T-helper 1 cell treated with Interleukin-12 subunit alpha and Interleukin-12 subunit beta and Interleukin-4 antibody, amounts not matched to agents 30 ng/mL and 1 ng/mL, for 36 hours (primary cell): ENCODE measurements at regions not wholly inside any gene's neighbourhood (a gene's known extent, or its start where the extent isn't known, plus 50 kb on each side); places are given as distances from the start of the nearest gene placed in this dataset.
"Not testable (repeated sequence)": the region's sequence is repeated elsewhere in the genome, so short reads cannot be mapped to it uniquely, and the experiment has no call there.

ENCODE experiments used
- intact Hi-C: fragments of 100-400 bp; cut with micrococcal nuclease; formaldehyde crosslinking; loops from one replicate; pipeline ENCODE4 v1.15.1; 2024

DNA sequence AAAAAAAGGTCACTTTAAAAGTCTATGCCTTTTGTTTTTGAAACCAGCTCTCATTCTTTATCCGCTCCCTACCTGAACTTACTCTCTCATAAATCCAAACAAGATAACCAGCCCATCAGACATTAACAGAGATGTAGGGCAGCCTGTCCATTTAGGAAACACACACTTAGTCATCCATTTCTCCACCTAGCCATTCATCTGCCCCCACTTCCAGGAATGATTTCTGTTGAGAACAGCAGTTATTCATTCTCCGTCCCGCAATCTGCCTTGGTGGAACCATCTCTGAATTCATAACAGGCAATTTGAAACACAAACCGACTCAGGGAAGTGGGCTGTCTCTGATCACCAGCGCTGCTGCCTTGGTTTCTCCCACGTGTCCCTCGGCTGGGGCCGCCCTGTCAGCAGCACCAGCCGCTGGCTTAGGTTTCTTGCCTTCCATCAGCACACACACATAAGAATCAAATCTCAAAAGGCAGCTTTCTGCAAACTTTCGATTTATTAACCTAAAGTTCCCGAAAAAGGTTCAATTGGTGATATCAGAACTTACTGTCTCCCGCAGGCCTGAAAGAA, 528.2 kb upstream of the NRP1 start:
- intact Hi-C loops: no loop called here

DNA sequence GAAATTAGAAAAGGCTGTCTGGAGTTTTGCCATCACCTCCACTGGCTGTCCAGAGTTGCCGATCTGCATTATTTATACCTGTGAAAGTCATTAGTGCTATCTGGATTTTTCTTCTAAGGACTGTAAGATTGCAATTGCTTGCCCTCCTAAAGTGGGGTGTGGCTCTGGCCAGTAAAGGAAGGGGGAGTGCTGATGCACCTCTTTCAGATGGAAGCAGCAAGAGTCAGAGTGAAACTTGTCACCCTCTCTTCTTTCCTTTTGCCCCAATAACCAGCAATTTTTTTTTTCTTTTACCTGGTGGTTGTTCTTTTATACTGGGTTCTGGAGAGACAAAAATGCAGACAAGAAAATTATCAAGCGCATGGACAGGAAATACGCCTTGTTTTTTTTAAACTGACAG, 527.4 kb upstream of the NRP1 start:
- intact Hi-C loops: no loop called here

DNA sequence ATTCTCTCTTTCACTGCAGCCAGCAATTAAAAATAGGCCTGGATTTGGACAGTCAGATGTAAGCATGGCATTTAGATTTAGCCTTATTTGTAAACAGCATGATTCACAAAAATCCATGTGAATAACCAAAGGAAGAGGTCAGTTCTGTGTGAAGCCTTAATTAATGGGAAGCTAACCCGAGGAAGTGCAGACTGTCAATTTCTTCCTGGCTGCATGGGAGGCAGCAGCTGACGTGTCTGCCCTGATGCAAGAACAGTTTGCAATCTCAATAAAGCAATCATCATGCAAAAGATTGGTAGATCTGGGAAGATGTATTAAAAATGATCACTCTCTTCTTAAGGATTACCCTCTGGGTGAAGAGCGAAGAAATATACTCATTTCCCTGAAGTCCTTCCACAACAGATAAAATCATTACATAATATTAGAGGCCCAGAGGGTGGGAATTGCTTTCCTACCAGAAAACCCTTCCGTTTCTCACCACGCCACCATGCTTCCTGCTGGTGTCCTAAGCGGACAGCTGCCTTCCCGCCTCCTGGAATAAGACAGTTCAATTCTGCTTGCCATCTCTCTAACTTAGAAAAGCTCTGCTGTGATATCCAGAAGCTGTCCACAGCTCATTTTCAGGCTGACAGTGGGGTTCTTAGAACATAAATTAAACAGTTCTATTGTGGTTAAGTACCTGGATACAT, 526.7 kb upstream of the NRP1 start:
- intact Hi-C loops: no loop called here

DNA sequence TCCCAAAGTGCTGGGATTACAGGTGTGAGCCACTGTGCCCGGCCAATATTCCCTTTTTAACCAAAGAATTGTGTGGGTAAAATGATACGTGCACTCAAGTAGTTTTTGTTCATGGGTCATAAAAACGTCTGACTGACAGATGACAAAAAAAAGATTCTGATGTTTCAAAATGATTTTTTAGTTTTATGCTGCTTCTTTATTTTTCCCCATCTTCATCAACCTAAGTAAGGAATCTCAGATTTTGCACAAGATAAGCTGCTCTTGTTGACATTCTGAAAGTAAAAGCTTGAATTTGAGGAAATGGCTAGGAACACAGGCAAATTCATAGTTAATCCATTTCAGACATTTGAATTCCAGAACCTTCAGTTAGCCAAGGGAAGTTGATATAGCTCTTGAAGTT, 526.1 kb upstream of the NRP1 start:
- intact Hi-C loops: no loop called here

DNA sequence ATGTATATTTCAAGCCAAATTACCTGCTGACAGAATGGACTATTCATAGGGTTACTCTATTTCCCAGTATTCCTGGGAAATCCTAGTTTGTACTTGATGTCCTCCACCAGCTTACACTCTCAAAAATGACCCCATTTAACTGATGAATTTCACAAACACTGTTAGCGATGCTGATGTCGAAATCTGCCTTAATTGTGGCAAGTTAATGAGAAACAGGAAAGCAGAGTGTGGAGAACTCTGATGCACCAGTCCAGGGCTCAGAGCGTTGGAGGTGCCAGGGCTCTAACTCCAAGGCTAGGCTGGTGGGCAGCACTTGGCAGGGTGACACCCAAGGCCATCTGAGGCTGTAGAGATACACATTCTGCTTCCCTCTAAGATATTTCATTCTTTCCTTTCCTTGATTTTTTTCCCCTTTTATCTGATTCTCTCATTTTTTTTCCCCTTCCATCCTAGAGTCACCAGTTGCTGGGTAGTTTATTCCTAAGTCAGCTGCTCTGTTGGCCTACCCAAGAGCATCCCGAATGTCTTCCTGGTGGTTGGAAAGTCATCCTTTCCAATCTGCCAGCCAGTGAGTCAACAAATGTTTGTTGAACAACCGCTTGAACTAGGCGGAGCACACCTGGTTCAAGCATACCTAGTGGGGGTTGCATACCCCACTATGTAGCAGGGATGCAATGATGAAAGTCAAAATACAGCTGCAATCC, 525.0 kb upstream of the NRP1 start:
- intact Hi-C loops: no loop called here

DNA sequence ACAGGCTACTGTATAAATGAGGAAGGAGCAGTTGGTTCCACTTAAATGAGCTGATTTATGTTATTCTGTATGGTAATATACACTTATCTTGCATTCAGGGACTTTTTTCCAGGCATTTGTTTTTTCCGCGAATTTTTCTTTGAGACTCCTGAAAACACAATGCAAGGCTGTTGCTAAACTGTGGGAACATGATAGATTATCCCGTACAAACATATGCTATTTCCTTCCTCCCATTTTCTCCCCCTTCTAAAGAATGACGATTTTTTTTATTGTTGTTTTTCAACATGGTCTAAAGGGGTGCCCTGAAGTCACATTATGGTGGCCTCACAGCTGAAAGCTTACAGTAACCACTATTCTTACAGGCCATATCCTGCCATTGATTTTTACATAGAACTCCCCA, 523.9 kb upstream of the NRP1 start:
- intact Hi-C loops: no loop called here

DNA sequence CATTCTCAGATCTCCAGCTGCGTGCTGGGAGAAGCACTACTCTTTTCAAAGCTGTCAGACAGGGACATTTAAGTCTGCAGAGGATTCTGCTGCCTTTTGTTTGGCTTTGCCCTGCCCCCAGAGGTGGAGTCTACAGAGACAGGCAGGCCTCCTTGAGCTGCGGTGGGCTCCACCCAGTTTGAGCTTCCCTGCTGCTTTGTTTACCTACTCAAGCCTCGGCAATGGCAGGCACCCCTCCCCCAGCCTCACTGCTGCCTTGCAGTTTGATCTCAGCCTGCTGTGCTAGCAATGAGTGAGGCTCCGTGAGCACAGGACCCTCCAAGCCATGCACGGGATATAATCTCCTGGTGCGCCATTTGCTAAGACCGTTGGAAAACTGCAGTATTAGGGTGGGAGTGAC, 518.8 kb upstream of the NRP1 start:
- intact Hi-C loops: not testable (repeated sequence)

DNA sequence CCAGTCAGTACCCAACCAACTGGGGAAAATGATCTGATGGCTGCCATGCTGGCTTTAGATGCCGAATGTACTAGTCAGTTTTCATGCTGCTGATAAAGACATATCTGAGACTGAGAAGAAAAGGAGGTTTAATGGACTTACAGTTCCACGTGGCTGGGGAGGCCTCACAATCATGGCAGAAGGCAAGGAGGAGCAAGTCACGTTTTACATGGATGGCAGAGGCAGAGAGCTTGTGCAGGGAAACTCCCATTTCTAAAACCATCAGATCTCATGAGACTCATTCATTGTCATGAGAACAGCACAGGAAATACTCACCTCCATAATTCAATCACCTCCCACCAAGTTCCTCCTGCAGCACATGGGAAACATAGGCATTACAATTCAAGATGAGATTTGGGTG, 508.9 kb upstream of the NRP1 start:
- intact Hi-C loops: no loop called here

DNA sequence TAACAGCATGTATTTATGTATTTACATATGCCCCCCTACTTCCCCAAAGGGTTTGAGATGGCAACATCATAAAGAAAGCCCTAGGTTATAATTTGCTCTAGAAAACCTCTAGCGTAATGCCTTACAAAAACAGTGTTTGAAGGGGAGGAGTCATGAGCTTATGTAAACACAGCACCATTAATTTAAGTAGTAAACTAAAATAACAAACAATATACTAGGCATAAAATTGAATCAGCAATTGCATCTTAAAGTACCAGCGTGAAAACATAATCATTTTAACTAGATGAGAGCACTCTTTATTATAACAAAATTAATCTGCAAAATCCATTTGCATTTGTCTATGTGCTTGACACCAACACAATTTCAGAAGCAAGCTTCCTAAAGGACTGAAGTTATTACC, 507.2 kb upstream of the NRP1 start:
- intact Hi-C loops: no loop called here

DNA sequence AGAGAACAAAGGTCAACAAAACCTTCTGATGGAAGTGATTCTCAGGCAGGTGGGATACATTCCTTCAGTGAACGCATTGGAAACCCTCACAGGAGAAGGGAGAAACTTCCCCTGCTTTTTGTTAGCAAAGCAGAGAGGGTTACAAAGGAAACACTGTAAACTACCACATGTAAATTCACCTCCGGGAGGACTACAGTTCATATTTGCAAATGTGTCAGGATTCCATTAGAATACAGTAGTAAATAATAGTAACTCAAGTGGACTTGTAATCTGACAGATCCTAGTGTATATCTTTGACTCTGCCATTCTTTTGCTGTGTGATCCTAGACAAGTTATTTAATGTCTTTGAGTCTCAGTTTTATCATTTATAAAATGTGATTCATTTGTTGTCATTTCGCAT, 504.3 kb upstream of the NRP1 start:
- intact Hi-C loops: no loop called here

DNA sequence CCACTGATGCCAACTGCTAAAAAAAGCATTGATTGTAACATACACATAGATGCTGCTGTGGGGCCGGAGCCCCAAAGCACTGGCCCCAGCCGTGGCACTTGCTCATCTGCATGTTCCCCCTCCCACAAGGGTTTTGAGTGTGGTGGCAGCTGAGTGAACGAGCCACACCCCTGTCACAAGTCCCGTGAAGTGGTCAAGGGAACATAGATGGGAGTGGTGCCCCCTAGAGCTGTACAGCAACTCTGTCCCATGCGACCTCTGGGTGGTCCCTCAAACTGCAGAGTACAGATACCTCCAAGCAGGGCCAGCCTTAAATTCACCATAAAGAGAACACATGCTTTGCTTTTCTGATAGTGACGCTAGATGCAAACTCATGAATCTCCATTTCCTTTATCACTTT, 503.3 kb upstream of the NRP1 start:
- intact Hi-C loops: no loop called here

DNA sequence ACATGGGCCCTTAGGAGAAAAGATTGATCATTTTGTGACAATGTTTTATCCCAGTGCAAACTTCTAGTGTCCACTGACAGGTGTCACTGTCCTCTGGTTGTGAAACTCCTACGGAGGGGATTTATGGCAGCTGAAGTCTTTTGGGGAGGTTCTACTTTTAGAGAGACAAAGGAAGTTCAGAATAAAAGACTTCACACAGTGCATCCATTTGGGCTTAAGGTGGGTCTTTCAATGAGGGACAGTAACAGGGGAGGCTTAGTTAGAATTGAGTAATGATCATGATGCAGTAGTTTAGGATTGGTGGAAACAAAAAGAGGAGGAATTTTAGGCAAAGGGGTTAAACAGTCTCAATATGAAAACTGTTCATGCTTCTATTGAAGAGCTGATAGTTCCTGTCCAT, 501.1 kb upstream of the NRP1 start:
- intact Hi-C loops: no loop called here

DNA sequence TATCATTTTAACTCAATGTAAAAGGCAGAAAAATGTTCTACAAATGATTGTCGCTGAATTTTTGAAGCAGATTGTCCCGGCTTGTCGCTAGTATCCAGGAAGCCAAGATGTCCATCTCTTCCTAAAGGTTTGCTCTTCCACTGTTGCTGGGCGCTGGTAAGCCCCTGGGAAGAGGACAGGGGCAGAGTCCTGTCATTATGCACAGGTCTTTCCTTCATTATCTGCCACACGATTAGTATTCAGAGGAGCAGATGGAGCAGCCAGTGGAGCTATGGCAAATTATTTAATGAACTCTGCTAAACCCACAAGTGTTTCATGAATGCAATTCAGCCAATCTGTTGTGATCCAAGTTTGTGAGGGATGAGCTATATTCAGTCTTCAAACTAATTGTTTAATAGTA, 499.1 kb upstream of the NRP1 start:
- intact Hi-C loops: no loop called here

DNA sequence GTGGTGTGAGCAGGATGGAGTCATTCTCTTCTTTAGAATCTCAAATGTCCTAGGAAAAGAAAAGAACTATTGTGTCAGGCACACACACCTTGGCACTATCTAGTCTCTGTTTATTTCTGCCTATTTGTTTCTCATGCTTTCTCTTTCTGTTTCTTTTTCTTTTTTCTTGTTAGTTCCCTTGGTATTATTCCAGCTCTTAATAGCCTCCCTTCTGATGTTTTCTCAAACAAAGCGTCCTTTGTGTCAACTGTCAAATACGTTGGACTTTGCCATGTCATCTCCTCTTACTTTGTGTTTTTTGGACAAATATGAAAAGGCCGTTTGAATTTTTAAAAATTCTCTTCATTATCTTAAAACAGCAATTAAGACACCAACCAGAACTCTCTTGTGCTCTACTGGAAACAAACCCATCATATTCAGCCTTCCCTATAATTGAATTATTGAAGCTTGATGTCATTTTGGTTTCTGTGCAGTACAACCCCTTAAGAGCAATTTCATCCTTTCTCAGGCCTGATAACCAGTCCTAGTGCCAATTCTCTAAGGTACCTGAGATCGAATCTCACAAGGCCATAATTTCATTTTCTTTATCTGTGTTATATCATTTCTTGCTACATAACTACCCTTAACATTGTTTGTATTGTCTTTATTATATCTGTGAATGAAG, 497.8 kb upstream of the NRP1 start:
- intact Hi-C loops: no loop called here

DNA sequence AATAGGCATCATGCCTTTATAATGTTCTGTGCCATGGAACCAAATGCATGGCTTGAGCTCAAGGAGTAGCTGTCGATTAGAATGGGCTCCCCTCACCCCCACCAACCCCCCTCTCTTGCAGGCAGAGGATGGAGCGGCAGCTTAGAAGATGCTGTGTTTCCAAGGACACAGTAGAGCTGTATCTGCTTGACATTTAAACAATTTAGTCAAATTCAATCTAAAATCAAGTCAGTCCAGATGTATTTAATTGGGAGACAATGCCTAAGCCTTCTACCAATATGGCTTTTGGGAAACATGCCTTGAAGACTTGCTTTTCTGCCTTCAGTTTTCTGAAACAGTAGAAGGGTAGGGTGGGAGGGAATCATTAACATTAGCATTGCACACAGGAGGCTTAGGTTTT, 497.1 kb upstream of the NRP1 start:
- intact Hi-C loops: no loop called here

DNA sequence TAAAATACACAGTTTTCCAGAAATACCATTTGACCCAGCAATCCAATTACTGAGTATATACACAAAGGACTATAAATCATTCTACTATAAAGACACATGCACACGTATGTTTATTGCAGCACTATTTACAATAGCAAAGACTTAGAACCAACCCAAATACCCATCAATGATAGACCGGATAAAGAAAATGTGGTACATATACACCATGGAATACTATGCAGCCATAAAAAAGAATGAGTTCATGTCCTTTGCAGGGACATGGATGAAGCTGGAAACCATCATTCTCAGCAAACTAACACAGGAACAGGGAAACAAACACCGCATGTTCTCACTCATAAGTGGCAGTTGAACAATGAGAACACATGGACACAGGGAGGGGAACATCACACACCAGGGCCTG, 495.4 kb upstream of the NRP1 start:
- intact Hi-C loops: not testable (repeated sequence)

DNA sequence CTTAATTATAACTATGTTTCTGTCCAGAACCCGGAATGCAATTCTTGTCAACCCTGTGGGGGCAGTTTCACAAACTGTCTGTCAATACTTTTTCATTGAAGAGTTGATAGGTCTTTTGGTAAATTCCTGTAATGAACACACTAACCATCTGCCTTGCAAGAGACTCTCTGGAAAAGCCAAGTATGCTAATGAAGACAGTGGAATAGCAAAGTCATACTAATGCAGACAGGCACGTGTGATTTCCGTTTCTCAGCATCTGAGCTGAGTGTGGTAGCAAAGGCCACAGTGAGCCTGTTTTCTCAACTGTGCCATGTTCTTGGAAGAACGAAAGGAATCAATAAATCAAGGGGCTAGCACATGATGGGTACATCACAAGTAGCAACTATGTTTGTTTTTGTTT, 494.1 kb upstream of the NRP1 start:
- intact Hi-C loops: no loop called here

DNA sequence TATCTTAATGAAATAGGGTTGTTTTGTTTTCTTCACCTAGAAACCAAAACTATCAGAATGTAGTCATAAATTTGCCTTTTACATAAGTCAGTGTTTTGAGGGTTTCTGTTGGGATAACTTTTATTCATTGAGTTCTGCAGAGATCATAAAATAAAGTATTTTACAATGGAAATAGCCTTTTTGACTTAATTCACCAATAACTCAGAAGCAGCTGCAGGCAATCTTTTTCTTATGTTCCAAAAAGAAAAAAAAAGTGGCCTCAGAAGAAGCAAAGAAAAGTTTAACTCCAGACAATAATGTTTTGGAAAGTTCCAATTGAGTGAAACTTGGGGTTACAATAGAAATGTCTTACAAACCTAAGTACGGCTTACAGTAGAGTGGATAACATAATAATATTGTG, 491.7 kb upstream of the NRP1 start:
- intact Hi-C loops: no loop called here

DNA sequence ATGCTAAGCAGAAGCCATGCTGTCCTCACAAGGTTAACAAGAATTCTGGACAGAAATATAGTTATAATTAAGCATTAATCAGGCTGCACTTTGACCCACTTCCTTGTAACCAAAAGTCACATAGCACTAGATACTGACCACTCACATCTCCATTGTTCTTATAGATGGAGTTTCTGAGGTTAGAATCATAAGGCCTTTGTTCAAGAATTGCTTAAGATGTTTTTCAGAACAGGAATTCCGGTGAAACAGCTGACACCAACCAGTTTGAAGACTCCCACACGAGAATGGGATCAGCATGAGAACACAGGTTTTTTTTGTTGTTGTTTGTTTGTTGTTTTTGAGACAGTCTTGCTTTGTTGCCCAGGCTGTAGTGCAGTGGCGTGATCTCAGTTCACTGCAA, 488.3 kb upstream of the NRP1 start:
- intact Hi-C loops: no loop called here

DNA sequence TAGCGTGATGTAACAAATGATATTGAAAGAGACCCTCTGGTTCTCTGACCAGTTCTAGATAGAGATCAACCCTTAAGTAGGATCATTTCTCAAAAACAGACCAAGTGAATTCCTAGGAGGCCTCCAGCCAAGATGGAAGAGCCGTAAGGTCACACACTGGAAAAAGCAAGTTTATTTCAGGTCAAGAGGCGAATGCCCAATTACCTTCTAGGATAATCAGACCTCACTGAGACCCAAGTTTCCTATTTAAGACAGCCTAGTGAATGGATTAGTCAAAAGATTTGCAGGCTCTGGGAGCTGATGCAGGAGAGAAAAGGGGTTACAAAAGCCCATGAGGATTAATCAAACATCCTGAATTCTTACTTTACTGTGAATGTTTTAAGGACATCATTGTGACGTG, 486.1 kb upstream of the NRP1 start:
- intact Hi-C loops: no loop called here

DNA sequence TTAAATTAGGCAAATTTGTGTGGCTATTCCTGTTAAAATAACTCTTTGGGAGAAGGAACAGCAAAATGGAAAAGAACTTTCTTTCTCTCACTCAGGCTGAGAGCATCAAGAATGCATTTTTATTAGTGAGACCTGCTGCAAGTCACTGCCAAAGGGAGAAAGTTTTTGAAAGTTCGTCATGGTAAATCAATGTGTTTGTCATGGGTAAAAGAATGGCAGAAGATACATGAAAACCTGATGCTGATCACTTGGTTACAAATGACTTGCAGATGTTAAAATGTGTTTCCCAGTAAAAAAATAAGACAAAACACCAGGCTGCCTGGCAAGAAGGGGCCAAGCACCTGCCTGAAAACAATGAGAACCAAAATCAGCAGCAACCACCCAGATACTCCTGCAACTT, 484.7 kb upstream of the NRP1 start:
- intact Hi-C loops: no loop called here

DNA sequence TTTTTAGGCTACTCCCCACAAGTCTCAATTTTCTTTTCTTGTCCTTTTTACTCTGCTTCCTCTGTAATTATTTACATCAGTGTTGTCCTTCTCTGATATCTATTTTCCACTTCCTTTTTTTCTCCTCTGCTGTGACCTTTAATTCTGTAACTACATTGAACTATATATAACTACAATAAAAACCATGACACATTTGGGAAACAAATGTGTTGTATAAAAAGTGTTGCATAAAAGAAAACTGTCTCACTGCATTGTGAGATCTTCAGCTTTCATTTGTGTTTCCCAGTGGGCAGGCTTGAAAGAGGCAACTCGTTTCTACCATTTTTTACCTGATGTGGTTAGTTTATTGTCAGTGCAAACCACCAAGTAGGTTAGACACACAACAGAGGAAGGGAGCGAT, 483.9 kb upstream of the NRP1 start:
- intact Hi-C loops: no loop called here

DNA sequence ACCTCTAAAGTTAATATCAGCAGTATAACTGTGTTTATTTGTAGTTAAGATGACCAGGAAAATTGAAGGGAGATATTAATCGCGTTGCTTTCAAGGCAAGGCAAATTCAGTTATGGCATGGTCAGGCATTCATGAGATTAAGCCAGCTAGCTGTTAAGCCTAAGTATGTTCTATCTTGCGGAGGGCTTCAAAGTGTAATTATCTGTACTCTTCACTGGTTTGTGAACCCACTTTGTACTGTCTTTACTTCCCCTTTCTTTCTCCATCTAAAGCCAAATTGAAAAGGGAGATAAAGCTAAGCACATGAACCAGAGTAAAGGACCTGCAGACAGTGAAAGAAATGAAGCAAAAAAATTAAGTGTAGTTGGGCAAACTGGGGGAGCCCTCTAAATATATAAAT, 483.1 kb upstream of the NRP1 start:
- intact Hi-C loops: no loop called here
